GM12874 (cell line): ENCODE measurements at regions not wholly inside any gene's neighbourhood (a gene's known extent, or its start where the extent isn't known, plus 50 kb on each side); places are given as distances from the start of the nearest gene placed in this dataset.

Source experiments
- CTCF ChIP-seq: IDR thresholded peaks from 2 replicates; pipeline ENCODE4 v1.5.1; 2011; ENCODE audit warnings: low read depth, mild to moderate bottlenecking, control low read depth, low read length, moderate library complexity; ENCODE audit not compliant: insufficient read depth

- TF ChIP-seq CTCF: no peak
Measured at GRCh38 chr4:170773709-170774273, 684.0 kb upstream of the AADAT start.

- no peak for TF ChIP-seq CTCF
Measured at GRCh38 chr4:170772429-170772828, 682.7 kb upstream of the AADAT start.

DNA sequence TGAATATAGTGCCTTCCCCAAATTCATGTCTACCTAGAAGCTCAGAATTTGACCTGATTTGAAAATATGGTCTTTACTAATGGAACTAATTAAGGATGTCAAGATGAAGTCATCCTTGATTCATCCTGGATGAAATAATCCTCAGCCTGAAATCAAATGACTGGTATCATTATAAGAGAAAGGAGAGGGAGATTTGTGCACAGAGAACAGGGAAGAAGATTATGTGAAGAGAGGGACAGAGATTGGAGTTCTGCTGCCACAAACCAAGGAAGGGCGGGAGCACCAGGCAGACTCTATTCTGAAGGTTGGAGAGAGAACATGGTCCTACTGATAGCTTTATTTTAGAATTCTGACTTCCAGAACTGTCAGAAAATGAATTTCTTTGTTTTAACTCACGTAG lies 680.9 kb upstream of the AADAT start:
- no peak for TF ChIP-seq CTCF

DNA sequence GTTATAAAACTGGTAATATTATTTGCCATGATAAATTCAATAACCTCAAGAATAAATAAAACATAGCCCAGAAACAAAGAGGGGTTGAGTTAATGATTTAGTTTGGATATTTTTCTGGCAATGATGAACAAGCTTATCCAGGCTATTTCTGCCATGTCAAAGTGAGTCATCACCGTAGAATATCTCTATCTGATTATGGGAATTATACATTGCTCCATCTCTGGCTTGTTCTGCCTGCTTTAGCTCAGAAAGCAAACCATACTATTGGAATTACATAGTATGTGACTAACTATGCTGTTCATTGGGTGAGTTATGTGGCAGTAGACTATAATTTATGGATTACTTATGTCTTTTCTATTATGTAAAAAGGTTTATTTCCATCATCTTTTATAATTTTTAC lies 680.1 kb upstream of the AADAT start:
- no peak for TF ChIP-seq CTCF

DNA sequence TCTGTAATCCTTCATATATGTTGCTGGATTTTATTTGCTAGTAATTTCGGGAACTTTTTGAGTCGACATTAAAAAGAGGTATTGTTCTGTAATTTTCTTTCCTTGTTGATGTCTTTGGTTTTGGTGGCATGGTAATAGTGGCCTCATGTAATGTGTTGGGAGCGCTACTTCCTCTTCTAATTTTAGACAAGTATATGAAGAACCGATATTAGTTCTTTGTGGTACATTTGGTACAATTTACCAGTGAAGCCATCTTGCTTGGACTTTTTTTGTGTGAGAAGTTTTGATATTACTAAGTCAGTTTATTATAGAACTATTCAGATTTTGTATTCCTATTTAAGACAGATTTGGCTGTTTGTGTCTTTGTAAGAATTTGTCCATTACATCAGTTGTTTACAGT lies 669.2 kb upstream of the AADAT start:
- TF ChIP-seq CTCF: no peak

- TF ChIP-seq CTCF: no peak
Measured at GRCh38 chr4:170750519-170750918, 660.8 kb upstream of the AADAT start.

DNA sequence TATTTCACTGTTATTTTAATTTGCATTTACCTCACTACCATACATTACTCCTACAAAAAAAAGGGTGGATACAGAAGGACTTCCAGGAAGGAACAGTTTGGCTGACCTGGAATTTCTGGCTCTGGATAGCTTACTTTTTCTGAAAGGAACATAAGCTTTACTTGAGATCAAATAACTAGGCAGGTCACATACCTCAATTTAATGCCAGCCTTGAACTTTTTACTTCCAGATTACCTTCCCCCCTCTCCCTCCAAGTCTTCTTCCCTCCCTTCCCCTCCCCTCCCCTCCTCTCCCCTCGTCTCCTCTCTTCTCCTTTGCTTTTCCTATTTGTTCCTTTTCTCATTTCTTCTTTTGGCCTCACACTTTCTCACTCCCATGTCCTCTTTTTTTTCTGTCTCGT lies 659.2 kb upstream of the AADAT start:
- no peak for TF ChIP-seq CTCF
